BLaER1 treated with 17β-estradiol and CSF1 and Interleukin-3, amounts not matched to agents 10 nM and 100 nM (cell line): ENCODE measurements at regions not wholly inside any gene's neighbourhood (a gene's known extent, or its start where the extent isn't known, plus 50 kb on each side); places are given as distances from the start of the nearest gene placed in this dataset.
"Not testable (repeated sequence)": the region's sequence is repeated elsewhere in the genome, so short reads cannot be mapped to it uniquely, and the experiment has no call there.

ENCODE experiments used
- H3K27ac ChIP-seq, 11 experiments: shearing (Covaris generic); formaldehyde crosslinking; 2 replicates each; pipeline ENCODE4 v1.8.1; 2022
- H3K27me3 ChIP-seq, 11 experiments: shearing (Covaris generic); formaldehyde crosslinking; 2 replicates each; pipeline ENCODE4 v1.8.1; 2022
- H3K36me3 ChIP-seq, 11 experiments: shearing (Covaris generic); formaldehyde crosslinking; 2 replicates each; pipeline ENCODE4 v1.8.1; 2022
- H3K4me1 ChIP-seq, 10 experiments: shearing (Covaris generic); formaldehyde crosslinking; 2 replicates each; pipeline ENCODE4 v1.8.1; 2022
- H3K4me2 ChIP-seq, 11 experiments: shearing (Covaris generic); formaldehyde crosslinking; 2 replicates each; pipeline ENCODE4 v1.8.1; 2022
- H3K4me3 ChIP-seq, 10 experiments: shearing (Covaris generic); formaldehyde crosslinking; 2 replicates each; pipeline ENCODE4 v1.8.1; 2022
- H3K9ac ChIP-seq, 11 experiments: shearing (Covaris generic); formaldehyde crosslinking; 2 replicates each; pipeline ENCODE4 v1.8.1; 2022
- H3K9me3 ChIP-seq, 11 experiments: shearing (Covaris generic); formaldehyde crosslinking; replicated peaks in 1 of 11; 2 replicates each; pipeline ENCODE4 v1.8.1; 2022
- H4K20me1 ChIP-seq, 11 experiments: shearing (Covaris generic); formaldehyde crosslinking; 2 replicates each; pipeline ENCODE4 v1.8.1; 2022
- Cebpa-rat ChIP-seq, 11 experiments: shearing (Covaris generic); IDR thresholded peaks; 2 replicates each; pipeline ENCODE4 v1.8.1; 2022

- Histone ChIP-seq H3K4me3 (no peak overlapping the region), H3K36me3 (no peaks in the 10 kb centered on the region), H3K4me2 (peak overlapping the region in 10 of 11 experiments; percentile 2 to 95 (median 78); a peak in 18 of 22 replicates), H3K27me3 (peaks cover 0 to 11% (median 6%) of the 10 kb centered on the region in 11 experiments; a peak in 7 of 22 replicates), H3K9ac (peak overlapping the region in 4 of 11 experiments; percentile 9 to 59 (median 51); a peak in 6 of 22 replicates), H3K9me3 (no peaks in the 10 kb centered on the region), H3K27ac (peak overlapping the region in 10 of 11 experiments; percentile 45 to 89 (median 66); a peak in 17 of 22 replicates), H4K20me1 (no peaks in the 10 kb centered on the region), H3K4me1 (peaks cover 65 to 100% (median 91%) of the 10 kb centered on the region in 10 experiments)
- no peak for TF ChIP-seq Cebpa-rat (IDR thresholded peaks at IDR 0.05)
Measured at GRCh38 chr20:53657732-53658131, 64.1 kb upstream of the ZNF217 start.

DNA sequence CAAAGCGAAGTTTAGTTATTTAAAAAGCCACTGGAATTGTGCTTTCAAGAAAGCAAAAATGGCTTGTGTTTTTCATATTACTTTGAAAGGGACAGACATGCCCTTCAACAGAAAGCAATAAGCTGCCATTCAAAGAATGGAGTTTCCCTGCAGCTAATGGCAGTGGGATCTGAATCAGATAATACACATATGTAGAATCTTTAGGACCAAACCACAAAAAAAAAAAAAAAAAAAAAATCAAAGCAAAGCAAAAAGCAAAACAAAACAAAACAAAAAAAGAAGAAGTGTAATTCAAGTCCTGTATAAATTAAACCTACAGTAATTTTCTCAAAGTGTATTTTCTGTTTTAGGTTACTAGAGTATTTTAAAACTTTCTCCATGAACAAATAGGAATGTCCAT, 63.6 kb upstream of the ZNF217 start:
- H3K27me3 ChIP-seq = peaks cover 0 to 11% (median 6%) of the 10 kb centered on the region in 11 experiments; a peak in 7 of 22 replicates
- H3K4me3 ChIP-seq = no peak overlapping the region
- H3K9ac ChIP-seq = peak overlapping the region in 7 of 11 experiments; percentile 9 to 59 (median 36); a peak in 10 of 22 replicates
- H3K4me2 ChIP-seq = peak overlapping the region; percentile 8 to 95 (median 69); a peak in 18 of 22 replicates
- peak overlapping the region; percentile 32 to 89 (median 64); a peak in 19 of 22 replicates for H3K27ac ChIP-seq
- H4K20me1 ChIP-seq = no peaks in the 10 kb centered on the region
- no peak for TF ChIP-seq Cebpa-rat (IDR thresholded peaks at IDR 0.05)
- no peaks in the 10 kb centered on the region for H3K9me3 ChIP-seq
- no peaks in the 10 kb centered on the region for H3K36me3 ChIP-seq
- peaks cover 65 to 100% (median 91%) of the 10 kb centered on the region in 10 experiments for H3K4me1 ChIP-seq

GRCh38 chr20:53656293-53657202, 62.9 kb upstream of the ZNF217 start:
- peak in 2 of 11 experiments; percentile 73 to 87; a peak in 6 of 22 replicates for TF ChIP-seq Cebpa-rat (IDR thresholded peaks at IDR 0.05)
- Histone ChIP-seq H3K9me3 (no peaks in the 10 kb centered on the region), H3K4me1 (peaks cover 70 to 100% (median 90%) of the 10 kb centered on the region in 10 experiments), H3K27ac (peak overlapping the region; percentile 32 to 89 (median 64); a peak in 19 of 22 replicates), H3K4me3 (no peak overlapping the region), H3K27me3 (peaks cover 0 to 11% (median 6%) of the 10 kb centered on the region in 11 experiments; a peak in 7 of 22 replicates), H3K9ac (peak overlapping the region in 8 of 11 experiments; percentile 1 to 59 (median 32); a peak in 10 of 22 replicates), H4K20me1 (no peaks in the 10 kb centered on the region), H3K36me3 (no peaks in the 10 kb centered on the region), H3K4me2 (peak overlapping the region; percentile 8 to 95 (median 69); a peak in 21 of 22 replicates)

DNA sequence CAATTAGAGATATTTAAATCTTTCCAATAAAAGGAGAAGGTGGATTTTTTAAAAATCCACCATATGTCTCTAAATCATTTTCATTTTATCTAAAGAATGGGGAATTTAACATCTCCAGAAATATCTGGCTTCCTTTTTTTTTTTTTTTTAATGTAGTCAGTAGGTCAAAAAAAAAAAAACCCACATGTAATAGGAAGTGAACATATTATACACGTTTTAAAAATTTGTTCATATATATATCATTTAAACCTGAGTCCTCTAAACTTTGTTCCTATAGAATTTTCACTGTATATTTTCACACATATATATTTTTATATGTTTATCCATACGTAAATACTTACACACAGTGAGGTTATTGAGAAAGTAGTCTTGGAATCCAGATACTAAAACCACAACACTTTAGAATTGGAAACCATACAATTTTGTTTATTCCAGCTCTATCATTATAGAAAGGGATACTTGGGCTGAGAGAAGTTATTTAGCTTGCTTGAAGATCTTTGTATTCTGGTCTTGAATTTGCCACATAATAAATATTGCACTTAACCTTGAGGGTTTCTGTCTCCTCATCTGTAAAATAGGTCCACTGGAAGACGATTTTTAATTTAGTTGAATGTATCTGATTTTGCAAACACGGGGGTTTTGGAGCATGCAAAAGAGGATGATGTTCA, 62.1 kb upstream of the ZNF217 start:
- Histone ChIP-seq H3K4me2 (peak overlapping the region; percentile 63 to 95 (median 86)), H3K9ac (peak overlapping the region in 8 of 11 experiments; percentile 51 to 78 (median 66); a peak in 15 of 22 replicates), H4K20me1 (no peaks in the 10 kb centered on the region), H3K4me1 (peaks cover 67 to 100% (median 88%) of the 10 kb centered on the region in 10 experiments), H3K27ac (peak overlapping the region; percentile 61 to 89 (median 80); a peak in 21 of 22 replicates), H3K27me3 (peaks cover 0 to 8% (median 6%) of the 10 kb centered on the region in 11 experiments; a peak in 7 of 22 replicates), H3K9me3 (no peaks in the 10 kb centered on the region), H3K36me3 (no peaks in the 10 kb centered on the region), H3K4me3 (peak overlapping the region in 1 of 10 experiments; percentile 40; a peak in 3 of 20 replicates)
- TF ChIP-seq Cebpa-rat (IDR thresholded peaks at IDR 0.05) = no peak

DNA sequence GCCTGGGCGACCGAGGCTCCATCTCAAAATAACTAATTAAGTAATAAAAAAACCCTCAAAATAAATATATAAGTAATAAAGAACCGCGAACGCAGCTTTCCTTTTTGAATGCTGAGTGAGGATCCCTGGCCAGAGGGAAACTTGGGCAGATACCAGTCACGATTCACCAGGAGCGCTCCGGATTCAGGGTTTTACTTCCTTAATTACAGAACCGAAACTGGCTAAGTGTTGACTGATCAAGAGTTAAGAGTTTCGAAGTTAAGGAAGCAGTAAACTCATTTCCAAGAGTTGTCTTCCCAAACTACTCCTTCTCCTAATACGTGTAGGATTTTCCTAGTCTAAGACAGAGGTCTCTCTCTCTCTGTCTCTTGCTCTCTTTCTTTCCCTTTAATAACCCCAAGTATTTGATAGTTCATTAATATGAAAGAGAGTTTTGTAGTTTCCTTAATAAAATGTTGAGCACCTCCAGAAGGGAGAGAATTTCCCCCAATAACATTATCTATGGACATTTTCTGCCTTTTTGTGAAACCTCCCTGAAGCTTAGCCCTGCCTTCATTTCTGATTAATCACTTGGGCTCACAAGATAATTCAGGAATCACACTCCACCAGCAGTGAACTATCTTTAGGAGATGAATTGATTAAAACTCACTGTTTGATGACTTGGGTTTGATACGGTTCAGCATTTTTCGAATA, 61.4 kb upstream of the ZNF217 start:
- H3K27ac ChIP-seq = peak overlapping the region; percentile 61 to 89 (median 80)
- peak overlapping the region; percentile 63 to 95 (median 86) for H3K4me2 ChIP-seq
- peaks cover 0 to 5% (median 1%) of the 10 kb centered on the region in 11 experiments; a peak in 7 of 22 replicates for H3K27me3 ChIP-seq
- peak overlapping the region in 7 of 10 experiments; percentile 6 to 45 (median 28); a peak in 10 of 20 replicates for H3K4me3 ChIP-seq
- H3K9ac ChIP-seq = peak overlapping the region; percentile 26 to 78 (median 65); a peak in 21 of 22 replicates
- no peaks in the 10 kb centered on the region for H4K20me1 ChIP-seq
- H3K4me1 ChIP-seq = peaks cover 60 to 97% (median 81%) of the 10 kb centered on the region in 10 experiments
- no peaks in the 10 kb centered on the region for H3K9me3 ChIP-seq
- H3K36me3 ChIP-seq = no peaks in the 10 kb centered on the region
- no peak for TF ChIP-seq Cebpa-rat (IDR thresholded peaks at IDR 0.05)

GRCh38 chr20:53654521-53654920, 60.9 kb upstream of the ZNF217 start:
- H3K27me3 ChIP-seq, H3K36me3 ChIP-seq, H4K20me1 ChIP-seq, H3K9me3 ChIP-seq: not testable (repeated sequence)
- peaks cover 58 to 97% (median 80%) of the 10 kb centered on the region in 10 experiments for H3K4me1 ChIP-seq
- H3K4me3 ChIP-seq = peak overlapping the region in 6 of 10 experiments; percentile 6 to 45 (median 22); a peak in 2 of 20 replicates
- peak overlapping the region; percentile 52 to 89 (median 80); a peak in 20 of 22 replicates for H3K27ac ChIP-seq
- peak overlapping the region; percentile 26 to 77 (median 53); a peak in 19 of 22 replicates for H3K9ac ChIP-seq
- H3K4me2 ChIP-seq = peak overlapping the region; percentile 63 to 95 (median 86)

DNA sequence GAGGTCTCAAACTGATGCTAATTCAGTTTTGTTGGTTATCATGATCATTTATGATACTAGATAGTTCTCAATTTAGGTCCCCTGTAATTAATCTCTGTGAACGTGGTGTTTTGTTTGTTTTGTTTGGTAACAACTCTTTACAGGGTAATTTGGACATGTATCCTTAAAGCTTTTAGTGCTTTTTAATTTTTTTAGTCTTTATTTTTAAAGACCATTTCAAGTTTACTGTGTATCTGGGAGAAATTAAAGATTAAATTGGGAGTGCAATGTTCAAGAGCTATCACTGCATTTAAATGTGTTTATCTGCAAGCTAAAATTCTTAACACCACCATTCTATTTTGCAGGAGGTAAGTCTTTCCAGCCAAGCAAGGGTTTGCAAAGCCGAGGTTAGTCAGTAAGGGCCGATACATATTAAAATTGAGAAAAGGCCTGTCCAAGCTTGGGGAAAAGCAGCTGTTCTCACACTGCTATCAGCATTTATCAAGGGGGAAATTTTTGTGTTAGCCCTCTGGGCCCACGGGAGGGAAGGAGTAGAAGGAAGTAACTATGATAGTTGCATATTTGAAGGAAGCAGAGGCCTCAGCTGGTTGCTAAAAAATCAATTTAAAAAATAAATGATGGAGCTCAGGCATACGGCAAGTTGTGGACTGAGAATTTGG, 59.3 kb upstream of the ZNF217 start:
- Histone ChIP-seq H3K9ac (peak overlapping the region; percentile 31 to 66 (median 54); a peak in 19 of 22 replicates), H3K36me3 (no peaks in the 10 kb centered on the region), H3K4me2 (peak overlapping the region; percentile 52 to 95 (median 78)), H3K27me3 (no peaks in the 10 kb centered on the region), H3K27ac (peak overlapping the region; percentile 39 to 89 (median 75); a peak in 21 of 22 replicates), H4K20me1 (no peaks in the 10 kb centered on the region), H3K9me3 (no peaks in the 10 kb centered on the region), H3K4me1 (peaks cover 58 to 85% (median 70%) of the 10 kb centered on the region in 10 experiments), H3K4me3 (no peak overlapping the region)
- TF ChIP-seq Cebpa-rat (IDR thresholded peaks at IDR 0.05) = no peak
